HG03159 (cell line): ENCODE measurements at regions not wholly inside any gene's neighbourhood (a gene's known extent, or its start where the extent isn't known, plus 50 kb on each side); places are given as distances from the start of the nearest gene placed in this dataset.
A peak's percentile ranks its signal among the peaks of the same experiment; 100 is the strongest.
"Not testable (repeated sequence)": the region's sequence is repeated elsewhere in the genome, so short reads cannot be mapped to it uniquely, and the experiment has no call there.

Source experiments
- ATAC-seq: cut with Tn5 transposase; IDR thresholded peaks from one replicate; pipeline ENCODE4 v1.9.1; 2021; ENCODE audit warnings: mild to moderate bottlenecking, moderate library complexity; ENCODE audit not compliant: unreplicated experiment

DNA sequence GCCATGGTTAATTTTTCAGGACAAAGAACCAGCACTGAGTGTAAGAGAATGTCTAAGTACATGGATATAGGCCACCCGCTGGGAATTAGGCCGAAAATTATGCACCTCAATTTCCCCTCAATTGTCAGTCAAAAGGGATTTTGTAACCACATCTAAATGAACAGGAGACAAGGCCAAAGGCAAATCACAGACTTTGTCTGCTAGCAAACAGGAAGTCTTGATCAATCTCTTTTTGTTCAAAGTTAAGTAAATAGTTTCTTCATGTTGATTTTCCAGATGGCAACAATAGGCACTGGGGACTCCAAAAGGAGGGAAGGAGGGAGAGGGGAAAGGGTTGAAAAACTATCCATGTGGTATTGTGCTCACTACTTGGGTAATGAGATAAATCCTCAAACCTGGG, 276.0 kb downstream of the COG6 start:
- no peak for ATAC-seq

DNA sequence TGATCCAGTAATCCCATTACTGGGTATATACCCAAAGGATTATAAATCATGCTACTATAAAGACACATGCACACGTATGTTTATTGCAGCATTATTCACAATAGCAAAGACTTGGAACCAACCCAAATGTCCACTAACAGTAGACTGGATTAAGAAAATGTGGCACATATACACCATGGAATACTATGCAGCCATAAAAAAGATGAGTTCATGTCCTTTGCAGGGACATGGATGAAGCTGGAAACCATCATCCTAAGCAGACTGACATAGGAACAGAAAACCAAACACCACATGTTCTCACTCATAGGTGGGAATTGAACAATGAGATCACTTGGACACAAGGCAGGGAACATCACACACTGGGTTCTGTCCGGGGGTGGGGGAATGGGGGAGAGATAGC, 277.1 kb downstream of the COG6 start:
- ATAC-seq = not testable (repeated sequence)

DNA sequence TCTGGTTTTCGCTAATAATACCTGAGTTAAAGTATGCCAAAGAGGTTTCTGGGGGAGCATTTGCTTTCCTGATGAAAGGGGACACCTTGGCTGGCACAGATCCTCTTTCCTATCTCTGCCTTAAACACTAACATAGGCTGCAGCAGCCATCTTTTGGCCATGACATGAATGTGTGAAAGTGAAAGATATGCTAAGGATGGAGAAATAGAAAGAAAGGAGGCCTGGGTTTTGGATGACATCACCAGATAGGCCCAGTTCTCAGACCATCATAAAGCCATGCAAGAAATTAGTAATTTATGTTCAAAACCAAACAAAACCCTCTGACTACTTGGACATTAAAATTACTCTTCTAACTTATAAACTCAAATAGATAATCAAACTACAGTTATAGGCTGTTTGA, 279.7 kb downstream of the COG6 start:
- ATAC-seq = no peak

DNA sequence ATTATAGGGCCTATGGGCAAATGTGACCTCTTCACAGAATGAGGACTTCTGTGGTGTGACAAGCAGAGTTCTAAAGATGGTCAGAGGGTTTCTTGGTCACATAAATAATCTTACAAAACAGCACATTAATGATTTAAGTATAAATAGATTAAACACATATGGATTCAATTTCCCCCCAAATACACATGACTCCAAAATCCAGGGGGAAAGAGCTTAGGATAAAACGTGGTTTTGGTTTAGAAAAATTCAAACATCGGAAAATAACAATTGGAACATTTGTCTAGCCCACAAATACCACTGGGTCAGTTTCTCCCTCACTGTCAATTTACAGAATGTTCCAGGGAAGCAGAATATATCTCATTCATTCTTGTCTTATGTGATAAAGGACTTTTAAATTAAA, 283.1 kb downstream of the COG6 start:
- ATAC-seq = no peak

DNA sequence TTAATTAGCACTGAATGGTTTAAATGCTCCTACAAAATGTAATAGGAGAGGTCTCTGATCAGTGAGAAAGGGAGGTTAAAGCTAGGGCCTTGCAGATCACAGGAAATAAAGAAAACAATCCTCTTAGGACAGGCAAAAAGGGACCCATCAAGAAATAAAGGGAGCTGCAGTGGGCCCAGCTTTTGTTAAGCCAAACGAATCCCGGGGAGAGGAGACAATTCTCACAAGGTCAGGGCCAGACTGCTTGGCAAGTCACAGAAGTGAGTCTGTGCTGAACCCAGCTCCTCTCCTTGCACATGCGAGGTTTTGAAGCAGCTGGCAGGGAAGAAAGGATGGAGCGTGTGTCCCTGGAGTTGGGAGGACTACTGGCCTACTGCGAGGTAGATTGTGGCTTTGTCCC, 285.8 kb downstream of the COG6 start:
- ATAC-seq = no peak

DNA sequence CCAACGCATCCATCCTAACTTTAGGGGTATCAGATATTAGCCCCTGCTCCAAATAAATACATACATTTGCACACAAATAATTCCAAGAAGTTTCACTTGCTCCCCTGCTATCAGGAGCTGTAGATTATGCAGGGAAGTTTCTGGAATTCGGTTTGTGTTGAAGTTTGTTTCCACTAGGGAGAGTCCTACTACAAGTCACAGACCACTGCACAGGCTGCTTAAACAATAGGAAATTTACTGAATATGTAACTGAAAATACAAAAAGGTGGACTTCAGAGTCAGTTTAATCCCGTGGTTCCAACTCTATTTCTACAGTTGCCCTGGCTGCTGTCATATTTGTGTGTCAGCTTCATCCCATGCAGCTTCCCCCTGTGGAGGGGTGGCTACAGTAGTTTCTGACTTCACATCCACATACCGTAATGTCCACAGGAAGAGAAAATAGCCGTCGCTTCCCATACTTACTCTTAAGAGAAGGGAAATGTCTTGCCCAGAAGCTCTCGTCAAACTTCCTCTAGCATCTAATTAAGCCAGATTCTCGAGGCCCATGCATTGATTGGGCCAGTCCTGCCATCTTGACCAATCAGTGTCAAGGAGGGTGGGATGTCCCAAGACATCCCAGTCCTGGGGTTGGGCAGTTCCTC, 286.6 kb downstream of the COG6 start:
- ATAC-seq = no peak

DNA sequence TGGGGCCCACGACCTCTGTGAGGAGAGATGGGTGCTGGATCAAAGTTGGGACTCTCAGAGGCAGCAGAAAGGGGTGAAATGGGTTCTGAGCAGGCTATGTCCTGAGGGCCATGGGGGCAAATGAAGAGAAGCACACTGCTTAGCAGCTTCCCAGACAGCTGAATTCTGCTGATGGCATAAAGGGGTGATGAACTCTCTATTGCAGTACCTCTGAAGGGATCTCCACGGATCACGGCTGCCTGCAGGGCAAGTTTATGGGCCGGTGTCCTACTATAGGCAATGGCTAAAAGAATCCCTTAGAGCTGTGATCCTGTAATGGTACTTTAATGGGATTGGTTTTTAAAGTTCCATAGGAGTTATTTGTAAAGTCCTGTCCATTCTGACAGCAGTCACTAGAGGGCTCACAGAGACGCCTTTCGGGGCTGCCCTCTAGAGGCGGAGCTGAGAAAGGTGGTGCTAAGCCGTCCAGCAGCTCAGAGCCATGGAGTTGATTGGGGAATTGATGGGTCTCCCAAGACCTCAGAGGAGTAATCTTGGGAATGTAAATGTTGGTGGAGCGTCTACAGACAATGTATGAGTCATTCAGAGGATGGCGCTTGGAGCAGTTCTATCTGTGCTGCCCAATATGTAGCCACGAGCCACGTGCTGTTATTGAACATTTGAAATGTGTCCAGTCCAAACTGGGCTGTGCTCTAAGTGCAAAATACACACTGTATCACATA, 287.3 kb downstream of the COG6 start:
- peak; percentile 99 for ATAC-seq

DNA sequence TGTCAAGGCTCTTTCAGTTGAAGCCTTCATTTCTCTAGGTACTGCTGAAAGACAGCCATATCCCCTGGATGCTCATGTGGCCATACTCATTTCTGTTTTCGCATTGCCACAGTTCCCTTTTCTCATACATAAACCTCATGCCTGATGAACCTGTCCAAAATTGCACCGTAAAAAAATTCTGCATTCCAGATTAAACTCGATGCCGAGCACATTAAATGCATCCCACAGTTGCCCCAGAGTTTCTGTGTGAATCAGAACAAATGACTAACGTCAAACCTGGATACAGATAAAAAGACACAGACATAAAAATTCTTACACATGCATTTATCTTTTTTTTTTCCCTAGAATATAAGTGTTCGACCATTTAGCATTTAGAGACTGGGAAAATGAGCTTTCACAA, 288.2 kb downstream of the COG6 start:
- ATAC-seq = no peak

DNA sequence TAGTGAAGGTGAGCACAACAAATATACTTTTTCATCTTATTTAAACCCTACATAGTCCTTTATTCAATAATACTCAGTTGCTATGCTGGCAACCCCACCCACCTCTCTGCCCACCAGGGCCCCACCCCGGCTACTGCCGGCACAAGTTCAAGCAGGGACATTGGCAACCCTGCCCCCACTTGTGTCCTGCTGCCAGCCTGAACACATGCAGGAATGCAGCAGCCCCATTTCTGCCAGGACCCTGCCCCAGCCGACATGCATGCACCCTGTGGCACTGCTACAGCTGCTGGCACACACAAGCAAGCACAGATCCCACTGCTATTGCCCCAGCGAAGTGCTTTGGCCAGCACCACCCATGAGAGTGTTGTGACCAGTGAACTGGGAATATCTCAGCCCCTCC, 289.8 kb downstream of the COG6 start:
- no peak for ATAC-seq

DNA sequence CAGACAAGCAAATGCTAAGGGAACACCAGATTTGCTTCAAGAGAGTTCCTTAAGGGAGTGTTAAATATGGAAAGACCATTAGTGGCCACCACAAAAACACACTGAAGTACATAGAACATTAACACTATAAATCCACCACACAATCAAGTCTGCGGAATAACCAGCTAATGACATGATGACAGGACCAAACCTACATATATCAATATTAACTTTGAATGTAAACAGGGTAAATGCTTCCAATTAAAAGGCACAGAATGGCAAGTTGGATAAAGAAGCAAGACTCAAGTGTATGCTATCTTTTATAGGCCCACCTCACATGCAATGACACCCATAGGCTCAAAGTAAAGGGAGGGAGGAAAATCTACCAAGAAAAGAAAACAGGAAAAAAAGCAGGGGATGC, 291.3 kb downstream of the COG6 start:
- no peak for ATAC-seq

DNA sequence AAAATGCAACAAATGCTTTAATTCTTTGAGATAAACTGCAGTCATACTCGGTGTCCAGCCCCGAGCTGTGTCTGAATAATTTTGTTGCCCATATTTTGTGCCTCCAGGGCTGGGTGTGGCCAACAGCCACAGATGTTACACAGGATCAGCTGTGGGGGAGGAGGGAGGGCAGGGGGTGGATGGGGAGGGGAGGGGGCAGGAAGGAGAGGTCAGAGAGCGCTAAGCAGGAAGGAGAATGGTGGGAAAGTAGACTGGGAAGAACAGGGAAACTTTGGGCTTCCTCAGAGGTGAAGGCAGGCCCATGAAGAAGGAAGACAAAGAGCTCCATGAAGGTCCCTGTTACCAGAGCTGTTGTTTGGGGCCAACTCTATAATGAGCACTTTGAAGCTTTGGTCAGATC, 295.8 kb downstream of the COG6 start:
- ATAC-seq = no peak

DNA sequence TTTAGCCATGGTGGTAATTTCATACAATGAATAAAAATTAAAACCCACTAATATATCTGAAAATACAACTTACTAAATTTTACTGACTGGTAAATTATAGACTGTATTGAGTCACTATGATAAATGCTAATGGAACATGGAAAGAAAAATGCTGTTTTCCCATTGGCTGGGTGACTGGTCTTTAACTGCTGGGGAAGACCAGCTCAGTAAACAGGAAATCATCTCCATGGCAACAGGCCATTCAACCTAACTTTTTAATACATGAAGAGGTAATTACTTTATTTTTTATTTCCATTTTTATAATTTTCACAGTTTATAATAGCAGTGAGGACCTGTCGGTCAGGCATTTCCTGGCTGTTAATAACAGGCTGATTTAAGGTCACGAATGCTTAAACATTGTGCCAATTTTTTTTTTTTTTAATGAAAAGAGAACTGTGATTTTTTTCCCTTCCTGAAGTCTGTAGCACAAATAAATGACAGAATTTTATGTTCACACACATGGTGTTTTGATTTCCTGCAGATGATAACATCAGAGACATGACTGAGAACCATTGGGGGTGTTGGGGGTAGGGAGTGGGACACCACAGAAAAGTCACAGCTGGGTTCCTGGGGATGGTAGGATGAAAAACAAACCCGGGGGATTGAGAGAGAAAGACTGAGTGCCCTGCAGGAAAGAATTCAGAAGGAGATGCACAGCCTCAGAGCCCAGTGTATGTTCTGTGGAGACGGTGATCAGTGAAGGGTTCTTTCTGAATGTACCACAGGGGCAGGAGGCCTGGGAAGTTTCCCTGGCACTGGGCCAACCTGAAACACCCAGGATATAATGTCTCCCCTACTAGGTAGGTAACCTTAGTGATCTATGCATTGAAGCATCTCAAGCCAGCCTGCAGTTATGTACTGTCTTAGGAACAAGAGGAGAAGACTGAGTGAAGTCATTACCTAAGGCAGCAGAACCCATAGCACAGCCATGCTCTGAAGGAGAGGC, 297.1 kb downstream of the COG6 start:
- no peak for ATAC-seq

DNA sequence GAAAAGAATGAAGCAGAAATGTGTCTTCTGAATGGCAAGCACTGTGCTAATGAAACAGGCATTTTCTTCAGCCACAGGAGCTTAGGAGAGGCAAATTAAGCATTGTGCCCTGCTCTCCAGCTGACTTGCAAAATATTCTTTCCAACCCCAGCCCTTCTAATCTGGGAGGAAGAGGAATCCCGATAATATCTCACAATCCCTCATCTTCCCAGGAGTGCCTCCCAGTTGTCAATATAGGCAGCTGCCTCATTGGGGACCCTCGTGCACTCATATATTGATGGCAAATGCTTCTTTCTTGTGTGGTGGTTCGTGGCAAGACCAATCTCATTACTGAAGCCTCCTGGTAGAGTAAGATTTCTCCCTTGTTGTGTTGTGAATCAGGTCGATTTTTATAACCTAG, 299.0 kb downstream of the COG6 start:
- no peak for ATAC-seq

DNA sequence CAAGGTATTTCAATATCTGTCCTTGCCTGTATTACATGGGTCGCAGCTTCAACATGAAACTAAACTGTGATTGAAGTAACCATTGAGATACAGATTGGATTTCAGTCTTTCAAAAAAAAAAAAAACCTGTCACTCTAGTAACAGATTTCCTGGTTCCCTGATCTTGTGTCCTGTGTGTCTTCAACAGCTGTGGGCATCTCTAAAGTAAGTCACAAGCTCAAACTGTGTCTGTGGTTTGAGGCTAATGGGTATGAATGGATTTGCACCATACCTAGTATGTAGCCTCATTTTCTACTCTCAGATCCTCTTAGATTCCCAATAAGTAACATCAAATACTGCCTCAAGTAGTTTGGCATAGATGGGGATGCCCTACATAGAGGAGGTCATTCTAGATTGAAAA, 300.1 kb downstream of the COG6 start:
- no peak for ATAC-seq

DNA sequence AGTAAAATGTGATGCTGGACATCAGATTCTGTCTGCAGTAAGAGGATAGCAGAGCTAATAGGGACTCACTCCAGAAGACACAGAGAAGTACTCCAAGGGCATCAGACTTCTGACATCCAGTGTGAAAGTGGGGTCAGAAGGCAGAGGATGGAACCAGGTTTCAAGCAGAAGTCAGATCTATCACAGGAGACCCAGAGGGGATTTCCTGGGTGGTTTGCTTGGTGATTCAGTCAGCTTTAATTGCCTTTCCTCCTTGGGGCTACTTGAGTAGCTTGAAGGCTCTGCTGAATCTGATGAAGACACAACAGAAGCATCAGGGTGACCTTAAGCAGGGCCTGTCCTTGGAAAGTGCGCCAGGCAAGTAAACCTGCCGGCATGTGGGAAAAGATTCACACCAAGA, 300.6 kb downstream of the COG6 start:
- ATAC-seq = peak; percentile 78

DNA sequence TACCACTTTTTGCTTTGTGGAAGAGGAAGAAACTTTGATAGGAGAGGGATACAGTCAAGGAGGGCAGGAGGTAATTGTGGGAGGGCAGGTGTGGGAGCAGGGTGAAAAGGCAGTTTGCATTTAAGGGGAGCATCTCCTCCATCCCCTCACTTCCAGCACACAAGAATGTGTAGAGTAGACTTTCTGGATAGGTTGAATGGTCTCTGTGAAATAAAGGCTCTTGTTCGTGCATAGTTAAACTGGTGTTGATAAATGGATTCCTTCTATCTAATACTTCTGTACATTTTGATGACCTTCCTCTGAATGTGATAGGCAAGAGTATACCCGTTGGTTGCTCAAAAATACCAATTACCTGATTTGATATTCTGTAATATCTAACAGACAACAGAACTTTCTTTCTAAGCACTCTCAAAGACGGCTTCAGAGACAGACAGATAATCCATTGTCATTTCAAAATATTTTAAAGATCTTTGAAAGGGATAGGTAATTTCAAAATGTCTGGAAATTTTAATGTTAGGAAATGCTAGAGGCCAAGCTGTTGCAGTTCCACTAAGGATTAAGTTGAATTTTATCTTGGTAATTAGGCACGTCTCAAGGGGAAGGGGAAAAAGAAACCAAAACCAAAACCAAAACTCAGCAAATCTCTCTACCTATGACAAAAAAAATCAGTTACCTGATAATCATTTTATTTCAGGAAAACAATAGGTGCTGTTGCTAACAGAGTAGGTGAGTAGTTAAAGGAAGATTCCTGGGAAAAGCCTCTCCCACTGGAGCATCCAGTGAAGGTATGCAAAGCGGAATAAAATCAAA, 302.6 kb downstream of the COG6 start:
- ATAC-seq = no peak

DNA sequence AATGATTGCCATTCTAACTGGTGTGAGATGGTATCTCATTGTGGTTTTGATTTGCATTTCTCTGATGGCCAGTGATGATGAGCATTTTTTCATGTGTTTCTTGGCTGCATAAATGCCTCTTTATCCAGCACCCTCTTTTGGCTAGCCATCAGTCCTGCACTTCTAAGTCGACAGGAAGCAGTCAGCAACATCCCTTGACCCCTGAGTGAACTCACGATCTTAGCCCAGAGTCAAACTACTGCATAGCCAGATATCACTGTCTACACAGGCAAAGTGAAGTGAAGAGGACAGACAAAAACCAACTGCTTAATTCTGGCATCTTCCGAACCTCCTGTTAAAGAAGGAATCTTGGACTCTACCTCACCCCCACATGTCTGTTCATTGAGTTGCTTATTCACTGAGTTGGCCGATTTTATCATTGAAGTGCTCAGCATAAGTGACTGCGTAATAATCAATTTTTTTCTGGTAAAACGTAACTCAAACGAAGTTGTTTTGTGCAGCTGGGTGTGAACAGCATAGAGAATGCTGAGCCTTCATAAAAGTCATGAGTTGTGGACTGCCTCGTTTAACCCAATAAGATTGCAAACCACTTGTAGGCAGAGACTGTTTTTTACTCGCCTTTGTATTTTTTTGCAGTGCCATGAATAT, 304.2 kb downstream of the COG6 start:
- no peak for ATAC-seq

DNA sequence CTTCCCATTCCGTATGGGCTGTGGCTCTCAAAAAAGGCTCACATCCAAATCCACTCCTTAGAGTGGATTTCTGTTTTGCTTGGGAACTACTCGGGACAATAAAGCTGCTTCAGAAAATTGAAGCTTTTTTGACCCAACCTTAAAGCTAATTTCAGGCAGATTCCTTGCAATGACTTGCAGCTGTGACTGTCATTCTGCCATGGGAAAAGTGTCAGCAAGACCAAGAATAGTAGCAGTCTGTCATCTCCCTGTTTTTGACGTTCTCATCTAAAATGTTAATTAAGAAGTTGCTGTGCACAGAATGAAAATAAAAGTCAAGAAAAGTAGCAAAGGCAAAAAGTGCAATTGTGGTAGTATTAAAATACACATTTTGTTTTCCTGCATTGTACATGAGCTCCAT, 304.7 kb downstream of the COG6 start:
- ATAC-seq = no peak

DNA sequence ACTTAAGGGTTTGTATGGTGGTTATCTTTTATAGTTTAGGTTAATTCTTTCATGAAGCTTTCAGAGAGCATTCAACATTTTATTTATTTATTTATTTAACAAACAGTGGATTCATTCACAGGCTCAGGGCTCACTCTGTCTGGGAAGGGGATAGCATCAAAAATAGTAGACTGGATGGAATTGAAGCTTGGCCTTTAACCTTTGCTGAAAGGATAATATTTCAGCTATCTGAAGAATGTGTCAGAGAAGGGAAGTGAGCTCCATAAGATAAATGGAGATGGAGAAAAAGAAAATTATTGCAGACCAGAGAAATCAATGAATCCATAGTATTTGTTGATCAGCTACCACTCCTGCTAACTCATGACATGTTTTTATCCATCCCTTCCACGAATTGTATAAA, 305.6 kb downstream of the COG6 start:
- no peak for ATAC-seq

DNA sequence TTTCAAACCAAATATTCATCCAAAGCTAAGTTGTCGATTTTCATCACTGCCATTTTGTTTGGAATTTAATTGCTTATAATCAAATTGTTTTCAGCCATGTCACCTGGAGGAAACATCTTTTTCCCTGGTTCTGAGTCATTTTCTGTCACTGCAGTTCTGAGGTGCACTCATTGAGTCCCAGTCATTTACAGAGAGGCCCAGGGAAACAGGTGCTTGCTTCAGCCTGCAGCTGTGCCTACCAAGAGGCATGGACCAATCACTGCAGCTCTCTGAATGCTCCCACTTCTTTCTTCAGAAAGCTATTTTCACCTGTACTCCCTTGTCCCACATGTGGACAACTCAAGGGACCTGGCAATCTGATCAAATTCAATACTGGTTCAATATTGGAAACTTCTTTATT, 308.1 kb downstream of the COG6 start:
- ATAC-seq = no peak
